GM13976 (cell line): ENCODE measurements at regions not wholly inside any gene's neighbourhood (a gene's known extent, or its start where the extent isn't known, plus 50 kb on each side); places are given as distances from the start of the nearest gene placed in this dataset.

Experiments
- DNase-seq: peaks from one replicate; pipeline ENCODE4 v3.0.0; 2012; ENCODE audit warnings: low spot score
- in situ Hi-C: fragments of 300-500 bp; cut with MboI; formaldehyde crosslinking; loops from one replicate; pipeline ENCODE4 v1.12.0; 2022; ENCODE audit warnings: low sequenced_read_pairs, mixed read lengths, inconsistent platforms; ENCODE audit not compliant: unreplicated experiment
- TF ChIP-seq, protein P1 (sequence below): IDR thresholded peaks from 2 replicates; pipeline ENCODE4 v1.5.1; 2012; ENCODE audit warnings: borderline replicate concordance, mild to moderate bottlenecking; ENCODE audit not compliant: insufficient read depth; ENCODE audit errors: extremely low read depth, missing control alignments, control extremely low read depth

DNA sequence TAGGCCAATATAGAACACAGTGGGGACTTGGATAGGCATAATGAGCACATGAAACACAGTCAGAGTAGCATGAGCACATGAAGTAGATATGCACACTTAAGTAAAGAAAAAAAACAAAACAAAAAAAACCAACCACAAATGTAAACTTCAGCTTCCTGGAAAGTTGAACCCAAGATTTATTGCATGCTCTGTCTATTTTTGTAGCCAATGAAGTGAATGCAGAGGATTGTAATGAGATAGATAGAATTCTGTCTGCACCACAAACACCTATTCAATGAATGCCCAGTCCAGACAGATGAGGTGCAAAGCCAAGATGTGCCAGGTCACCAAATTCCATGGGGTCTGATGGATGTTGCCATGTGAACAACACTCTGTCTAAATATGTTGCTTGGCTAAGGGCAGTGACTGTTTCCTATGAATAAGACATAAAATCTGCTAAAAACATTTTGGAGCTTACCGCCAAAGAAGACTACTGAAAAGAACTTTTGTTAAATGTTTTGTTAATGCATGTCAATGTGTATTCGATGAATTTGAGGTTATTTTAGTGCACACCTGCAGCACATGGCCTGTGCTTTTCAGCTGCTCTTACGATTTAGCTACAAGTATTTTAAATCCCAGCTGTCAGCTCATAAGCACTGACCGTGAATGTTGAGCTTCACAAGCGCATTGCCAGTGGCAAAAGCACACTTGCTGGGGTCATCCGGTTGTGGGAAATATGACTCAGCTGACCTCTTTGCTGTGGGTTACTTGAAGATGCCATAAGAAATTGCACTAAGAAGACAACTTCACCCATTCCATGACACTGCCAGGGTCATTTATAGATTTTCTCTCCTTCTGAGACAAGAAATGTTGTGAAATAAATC lies 374.8 kb upstream of the GNPDA2 start:
- no peak for DNase-seq
- TF ChIP-seq, protein P1, sequence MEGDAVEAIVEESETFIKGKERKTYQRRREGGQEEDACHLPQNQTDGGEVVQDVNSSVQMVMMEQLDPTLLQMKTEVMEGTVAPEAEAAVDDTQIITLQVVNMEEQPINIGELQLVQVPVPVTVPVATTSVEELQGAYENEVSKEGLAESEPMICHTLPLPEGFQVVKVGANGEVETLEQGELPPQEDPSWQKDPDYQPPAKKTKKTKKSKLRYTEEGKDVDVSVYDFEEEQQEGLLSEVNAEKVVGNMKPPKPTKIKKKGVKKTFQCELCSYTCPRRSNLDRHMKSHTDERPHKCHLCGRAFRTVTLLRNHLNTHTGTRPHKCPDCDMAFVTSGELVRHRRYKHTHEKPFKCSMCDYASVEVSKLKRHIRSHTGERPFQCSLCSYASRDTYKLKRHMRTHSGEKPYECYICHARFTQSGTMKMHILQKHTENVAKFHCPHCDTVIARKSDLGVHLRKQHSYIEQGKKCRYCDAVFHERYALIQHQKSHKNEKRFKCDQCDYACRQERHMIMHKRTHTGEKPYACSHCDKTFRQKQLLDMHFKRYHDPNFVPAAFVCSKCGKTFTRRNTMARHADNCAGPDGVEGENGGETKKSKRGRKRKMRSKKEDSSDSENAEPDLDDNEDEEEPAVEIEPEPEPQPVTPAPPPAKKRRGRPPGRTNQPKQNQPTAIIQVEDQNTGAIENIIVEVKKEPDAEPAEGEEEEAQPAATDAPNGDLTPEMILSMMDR = no peak
- in situ Hi-C loops = no loop called here

DNA sequence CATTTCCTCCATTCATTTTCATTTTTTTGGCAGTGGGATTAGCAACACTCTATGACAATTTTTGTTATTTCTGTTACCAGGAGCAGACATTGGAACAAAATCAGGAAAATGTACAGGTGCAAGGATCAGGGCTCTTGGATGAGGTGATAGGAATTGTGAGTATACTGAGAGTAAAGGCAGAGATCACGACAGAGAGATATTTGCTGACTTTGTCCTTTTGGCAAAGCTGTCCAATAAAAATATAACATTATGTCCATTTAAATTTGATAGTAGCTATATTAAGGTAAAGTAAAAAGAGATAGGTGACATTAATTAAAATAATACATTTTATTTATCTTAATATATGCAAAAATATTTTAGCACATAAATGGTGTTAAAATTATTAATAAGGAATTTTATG lies 373.1 kb upstream of the GNPDA2 start:
- TF ChIP-seq, protein P1 = no peak
- no peak for DNase-seq
- in situ Hi-C loops = no loop called here

DNA sequence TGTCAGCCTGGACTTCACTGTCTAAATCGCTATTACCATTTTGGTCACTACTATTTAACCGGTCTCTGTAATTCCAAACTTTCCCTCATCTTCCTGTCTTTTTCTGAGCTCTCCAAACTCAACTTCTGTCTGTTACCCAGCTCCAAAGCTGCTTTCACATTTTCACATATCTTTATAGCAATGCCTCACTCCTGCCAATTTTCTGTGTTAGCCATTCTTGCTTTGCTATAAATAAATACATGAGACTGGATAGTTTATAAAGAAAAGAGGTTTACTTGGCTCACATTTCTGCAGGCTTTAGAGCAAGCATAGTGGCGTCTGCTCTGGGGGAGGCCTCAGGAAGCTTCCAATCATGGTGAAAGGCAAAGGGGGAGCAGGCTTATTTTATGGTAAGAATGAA lies 368.3 kb upstream of the GNPDA2 start:
- no peak for DNase-seq
- TF ChIP-seq, protein P1 = no peak
- in situ Hi-C loops = no loop called here

DNA sequence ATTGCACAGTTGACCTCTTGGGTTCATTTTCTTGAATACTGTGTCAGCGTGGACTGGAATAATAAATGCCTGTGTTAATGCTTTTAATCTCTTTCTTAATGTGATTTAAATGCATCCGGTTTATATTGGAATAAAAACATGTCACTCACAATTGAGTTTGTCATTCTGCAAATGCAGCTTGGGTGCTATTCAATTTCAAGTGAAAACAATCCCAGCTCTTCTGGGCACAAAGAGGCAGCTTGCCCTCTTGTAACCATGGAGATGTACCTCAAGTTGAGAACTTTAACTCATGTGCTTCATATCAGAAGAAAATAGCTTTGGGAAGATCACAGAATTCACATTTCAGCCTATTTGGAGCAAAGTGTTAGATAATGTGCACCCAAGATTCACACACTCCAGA lies 355.7 kb upstream of the GNPDA2 start:
- DNase-seq = no peak
- in situ Hi-C loops = no loop called here
- TF ChIP-seq, protein P1 = no peak

DNA sequence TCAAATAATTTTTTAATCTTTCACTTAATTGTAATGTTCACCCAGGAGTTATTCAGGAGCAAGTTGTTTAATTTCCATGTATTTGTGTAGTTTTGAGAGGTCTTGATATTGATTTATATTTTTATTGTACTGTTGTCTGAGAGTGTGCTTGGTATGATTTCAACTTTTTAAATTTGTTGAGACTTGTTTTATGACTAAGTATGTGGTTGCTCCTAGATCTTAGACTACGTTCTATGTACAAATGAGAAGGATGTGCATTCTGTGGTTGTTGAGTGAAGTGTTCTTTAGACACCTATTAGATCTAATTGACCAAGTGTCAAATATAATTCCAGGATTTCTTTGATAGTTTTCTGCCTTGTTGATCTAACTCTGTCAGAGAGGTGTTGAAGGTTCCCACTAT lies 353.3 kb upstream of the GNPDA2 start:
- in situ Hi-C loops = no loop called here
- TF ChIP-seq, protein P1 = no peak
- DNase-seq = no peak

DNA sequence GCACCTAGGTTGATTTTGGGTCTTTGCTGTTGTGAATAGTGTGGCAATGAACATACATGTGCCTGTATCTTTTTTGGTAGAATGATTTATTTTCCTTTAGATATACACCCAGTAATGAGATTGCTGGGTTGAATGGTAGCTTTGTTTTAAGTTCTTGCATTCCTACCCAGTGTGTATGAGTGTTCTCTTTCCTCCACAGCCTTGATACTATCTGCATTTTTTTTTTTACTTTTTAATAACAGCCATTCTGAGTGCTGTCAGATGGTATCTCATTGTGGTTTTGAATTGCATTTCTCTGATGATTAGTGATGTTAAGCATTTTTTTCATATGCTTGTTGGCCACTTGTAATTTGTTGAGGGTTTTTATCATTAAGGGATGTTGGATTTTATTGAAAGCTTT lies 351.8 kb upstream of the GNPDA2 start:
- in situ Hi-C loops = no loop called here
- DNase-seq = no peak
- TF ChIP-seq, protein P1 = no peak

DNA sequence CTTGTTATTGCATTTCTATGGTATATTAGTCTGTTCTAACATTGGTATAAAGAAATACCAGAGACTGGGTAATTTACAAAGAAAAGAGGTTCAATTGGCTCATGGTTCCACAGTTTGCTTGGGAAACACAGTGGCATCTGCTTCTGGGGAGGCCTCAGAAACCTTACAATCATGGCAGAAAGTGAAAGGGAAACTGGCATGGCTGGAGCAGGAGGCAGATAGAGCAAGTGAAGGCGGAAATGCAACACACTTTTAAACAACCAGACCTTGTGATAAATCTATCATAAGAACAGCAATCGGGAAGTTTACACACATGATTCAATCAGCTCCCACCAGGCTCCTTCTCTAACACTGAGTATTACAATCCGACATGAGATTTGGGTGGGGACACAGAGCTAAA lies 346.6 kb upstream of the GNPDA2 start:
- DNase-seq = no peak
- in situ Hi-C loops = no loop called here

More for the DNA sequence above, 346.6 kb upstream of the GNPDA2 start:
- TF ChIP-seq, protein P1 = no peak
